Left lung (tissue), 4 donors: ENCODE measurements at regions not wholly inside any gene's neighbourhood (a gene's known extent, or its start where the extent isn't known, plus 50 kb on each side); places are given as distances from the start of the nearest gene placed in this dataset.
A peak's percentile ranks its signal among the peaks of the same experiment; 100 is the strongest.

Source experiments
- ATAC-seq: fragments of 200-7000 bp; cut with Tn5 transposase; one replicate; pipeline ENCODE4 v1.9.1; 2020; ENCODE audit warnings: moderate library complexity
- DNase-seq, 4 donors: peaks; one replicate each; pipeline ENCODE4 v3.0.0-alpha.2; 2013 to 2020
- H3K27ac ChIP-seq, 2 donors: fragments of 200-600 bp; sonication (generic) in 1 of 2; one replicate each; pipeline versions ENCODE4 v1.5.0 to v1.8.0; 2020 to 2021
- H3K27me3 ChIP-seq, 2 donors: fragments of 200-600 bp; sonication (generic) in 1 of 2; one replicate each; pipeline versions ENCODE4 v1.5.0 to v1.8.0; 2020 to 2021
- H3K36me3 ChIP-seq, 2 donors: fragments of 200-600 bp; sonication (generic) in 1 of 2; one replicate each; pipeline versions ENCODE4 v1.5.0 to v1.8.0; 2020 to 2021
- H3K4me1 ChIP-seq, 2 donors: fragments of 200-600 bp; one replicate each; pipeline ENCODE4 v1.8.0; 2021
- H3K4me3 ChIP-seq, 2 donors: fragments of 200-600 bp; sonication (generic) in 1 of 2; one replicate each; pipeline versions ENCODE4 v1.5.0 to v1.8.0; 2020 to 2021; ENCODE audit warnings: mild to moderate bottlenecking in 1 of 2
- H3K9me3 ChIP-seq, 2 donors: fragments of 200-600 bp; sonication (generic) in 1 of 2; one replicate each; pipeline versions ENCODE4 v1.5.0 to v1.8.0; 2020 to 2021
- intact Hi-C, 2 donors: fragments of 100-400 bp; cut with DNase I; formaldehyde crosslinking; loops; one replicate each; pipeline versions ENCODE4 v1.11.2 to v1.14.2; 2022
- TF ChIP-seq, protein P1 (sequence below), 2 donors: fragments of 200-600 bp; sonication (generic) in 1 of 2; IDR thresholded peaks; one replicate each; pipeline versions ENCODE4 v1.5.0 to v1.8.0; 2021; ENCODE audit warnings: antibody characterized with exemption in 2 of 2
- donor health status: DM: no; HTN: yes; CAD: no.
- donor health status: DM: no; HTN: no; CAD: no.

DNA sequence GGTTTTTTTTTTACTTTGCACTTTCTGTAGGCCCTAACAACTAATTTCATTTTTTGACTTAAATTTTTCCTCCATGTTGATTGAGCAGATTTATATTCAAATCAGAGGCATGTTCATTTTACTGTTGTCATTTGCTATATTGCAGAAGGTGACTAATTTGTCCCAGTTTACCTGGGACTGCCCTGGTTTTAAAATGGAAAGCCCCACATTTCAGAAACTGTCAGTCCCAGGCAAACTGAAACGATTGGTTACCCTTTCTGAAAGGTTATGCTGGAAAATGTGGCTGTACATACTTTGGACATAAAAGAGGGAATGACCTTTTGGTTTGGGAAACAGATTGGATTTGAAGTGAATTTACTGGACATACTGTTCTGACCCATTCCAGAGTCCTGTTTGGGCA, 160.0 kb downstream of the SPCS3 start:
- ATAC-seq (no peak), DNase-seq (no peak)
- H3K27me3 ChIP-seq, result no peaks in the 10 kb centered on the region
- peaks cover 0 to 14% of the 10 kb centered on the region in 2 donors for H3K9me3 ChIP-seq
- H3K4me1 ChIP-seq, result no peaks in the 10 kb centered on the region
- H3K4me3 ChIP-seq, result no peak overlapping the region
- intact Hi-C loops, result no loop called here
- H3K36me3 ChIP-seq, result no peaks in the 10 kb centered on the region
- no peak overlapping the region for H3K27ac ChIP-seq
- TF ChIP-seq, protein P1, sequence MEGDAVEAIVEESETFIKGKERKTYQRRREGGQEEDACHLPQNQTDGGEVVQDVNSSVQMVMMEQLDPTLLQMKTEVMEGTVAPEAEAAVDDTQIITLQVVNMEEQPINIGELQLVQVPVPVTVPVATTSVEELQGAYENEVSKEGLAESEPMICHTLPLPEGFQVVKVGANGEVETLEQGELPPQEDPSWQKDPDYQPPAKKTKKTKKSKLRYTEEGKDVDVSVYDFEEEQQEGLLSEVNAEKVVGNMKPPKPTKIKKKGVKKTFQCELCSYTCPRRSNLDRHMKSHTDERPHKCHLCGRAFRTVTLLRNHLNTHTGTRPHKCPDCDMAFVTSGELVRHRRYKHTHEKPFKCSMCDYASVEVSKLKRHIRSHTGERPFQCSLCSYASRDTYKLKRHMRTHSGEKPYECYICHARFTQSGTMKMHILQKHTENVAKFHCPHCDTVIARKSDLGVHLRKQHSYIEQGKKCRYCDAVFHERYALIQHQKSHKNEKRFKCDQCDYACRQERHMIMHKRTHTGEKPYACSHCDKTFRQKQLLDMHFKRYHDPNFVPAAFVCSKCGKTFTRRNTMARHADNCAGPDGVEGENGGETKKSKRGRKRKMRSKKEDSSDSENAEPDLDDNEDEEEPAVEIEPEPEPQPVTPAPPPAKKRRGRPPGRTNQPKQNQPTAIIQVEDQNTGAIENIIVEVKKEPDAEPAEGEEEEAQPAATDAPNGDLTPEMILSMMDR (IDR thresholded peaks at IDR 0.05), result no peak

DNA sequence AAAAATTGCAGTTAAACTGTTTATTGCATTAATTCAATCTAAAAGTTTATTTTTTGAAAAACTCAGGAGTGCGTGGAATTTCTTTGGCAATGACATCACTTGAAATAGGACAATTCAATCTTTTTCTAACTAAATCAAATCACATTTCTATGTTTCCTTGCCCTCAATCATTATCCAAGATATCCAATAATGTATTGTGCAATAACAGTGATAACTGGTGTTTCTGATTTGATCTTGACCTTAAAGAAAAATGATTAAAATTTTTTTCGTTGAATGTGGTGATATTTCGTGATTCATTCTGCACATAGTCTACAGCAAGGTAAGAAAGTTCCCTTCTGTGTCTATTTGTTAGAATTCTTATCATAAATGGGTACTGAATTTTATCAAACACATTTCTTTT, 163.2 kb downstream of the SPCS3 start:
- no peak overlapping the region for H3K4me3 ChIP-seq
- no peaks in the 10 kb centered on the region for H3K9me3 ChIP-seq
- no peak overlapping the region for H3K27ac ChIP-seq
- no peaks in the 10 kb centered on the region for H3K27me3 ChIP-seq
- H3K4me1 ChIP-seq, result no peaks in the 10 kb centered on the region
- no peaks in the 10 kb centered on the region for H3K36me3 ChIP-seq
- DNase-seq (no peak), ATAC-seq (no peak)
- intact Hi-C loops, result no loop called here
- TF ChIP-seq, protein P1 (IDR thresholded peaks at IDR 0.05), result no peak

- TF ChIP-seq, protein P1 (IDR thresholded peaks at IDR 0.05), result no peak
- DNase-seq (no peak), ATAC-seq (no peak)
- Histone ChIP-seq H3K27ac (no peak overlapping the region), H3K36me3 (no peaks in the 10 kb centered on the region), H3K4me3 (no peak overlapping the region), H3K9me3 (no peaks in the 10 kb centered on the region), H3K4me1 (no peaks in the 10 kb centered on the region), H3K27me3 (no peaks in the 10 kb centered on the region)
- intact Hi-C loops, result no loop called here
Measured at GRCh38 chr4:176484301-176484984, 164.7 kb downstream of the SPCS3 start.

DNA sequence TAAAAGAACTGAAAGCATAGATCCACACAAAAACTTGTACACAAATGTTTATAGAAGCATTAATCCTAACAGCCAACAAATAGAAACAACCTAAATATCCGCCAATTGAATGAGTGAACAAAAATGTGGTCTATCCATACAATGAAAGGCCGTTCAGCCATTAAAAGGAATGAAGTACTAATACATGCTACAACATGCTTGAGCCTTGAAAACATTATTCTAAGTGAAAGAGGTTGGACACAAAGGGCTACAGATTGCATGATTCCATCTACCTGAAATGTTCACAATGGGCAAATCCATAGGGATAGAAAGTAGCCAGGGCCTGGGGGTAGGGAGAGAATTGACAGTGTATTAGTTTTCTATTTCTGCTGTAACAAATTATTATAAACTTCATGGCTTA, 169.2 kb downstream of the SPCS3 start:
- no peaks in the 10 kb centered on the region for H3K36me3 ChIP-seq
- no peaks in the 10 kb centered on the region for H3K9me3 ChIP-seq
- H3K4me3 ChIP-seq, result no peak overlapping the region
- TF ChIP-seq, protein P1 (IDR thresholded peaks at IDR 0.05), result no peak
- H3K27ac ChIP-seq, result no peak overlapping the region
- no peaks in the 10 kb centered on the region for H3K4me1 ChIP-seq
- no peak for DNase-seq
- intact Hi-C loops, result no loop called here
- no peaks in the 10 kb centered on the region for H3K27me3 ChIP-seq
- ATAC-seq, result no peak

- TF ChIP-seq, protein P1 (IDR thresholded peaks at IDR 0.05), result no peak
- no peaks in the 10 kb centered on the region for H3K27me3 ChIP-seq
- H3K36me3 ChIP-seq, result no peaks in the 10 kb centered on the region
- ATAC-seq (peak; percentile 55), DNase-seq (no peak)
- H3K27ac ChIP-seq, result no peak overlapping the region
- no peaks in the 10 kb centered on the region for H3K9me3 ChIP-seq
- intact Hi-C loops, result no loop called here
- H3K4me1 ChIP-seq, result no peaks in the 10 kb centered on the region
- H3K4me3 ChIP-seq, result no peak overlapping the region
Measured at GRCh38 chr4:176492646-176493302, 173.0 kb downstream of the SPCS3 start.
